Hepatocyte (in vitro differentiated cells): ENCODE measurements at regions not wholly inside any gene's neighbourhood (a gene's known extent, or its start where the extent isn't known, plus 50 kb on each side); places are given as distances from the start of the nearest gene placed in this dataset.

ENCODE experiments used
- EZH2 ChIP-seq: fragments of 200-600 bp; sonication (generic); IDR thresholded peaks from 2 replicates; pipeline ENCODE4 v1.6.1; 2016; ENCODE audit warnings: antibody characterized with exemption, mild to moderate bottlenecking, borderline replicate concordance
- EZH2phosphoT487 ChIP-seq: fragments of 200-600 bp; sonication (generic); IDR thresholded peaks from one replicate; pipeline ENCODE4 v1.6.1; 2018; ENCODE audit warnings: antibody characterized with exemption, mild to moderate bottlenecking, low read depth, moderate library complexity; ENCODE audit not compliant: unreplicated experiment, severe bottlenecking
- TF ChIP-seq, protein P1 (sequence below): fragments of 200-600 bp; sonication (generic); IDR thresholded peaks from 2 replicates; pipeline ENCODE4 v1.5.1; 2016; ENCODE audit warnings: antibody characterized with exemption, mild to moderate bottlenecking; ENCODE audit not compliant: poor library complexity

DNA sequence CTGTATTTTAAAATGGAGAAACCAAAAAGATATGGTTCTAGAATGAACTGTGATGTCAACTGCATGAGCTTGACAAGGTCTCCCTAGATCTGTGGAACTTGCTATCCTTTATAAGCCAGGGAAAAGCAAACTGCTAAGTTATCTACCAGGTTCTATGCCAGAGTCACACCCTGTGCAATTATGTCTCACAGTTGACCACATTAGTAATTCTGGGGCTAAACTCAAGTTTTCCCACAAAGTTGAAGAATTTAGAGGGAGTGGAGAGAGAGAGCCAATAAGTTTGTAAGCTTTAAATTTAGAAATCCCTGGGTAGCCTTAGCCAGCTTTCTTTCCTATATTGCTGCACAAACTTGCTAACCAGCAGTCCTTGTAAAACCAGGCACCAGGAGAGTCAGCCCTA, 407.0 kb upstream of the SASH1 start:
- TF ChIP-seq EZH2phosphoT487 (no peak), EZH2 (no peak)
- TF ChIP-seq, protein P1, sequence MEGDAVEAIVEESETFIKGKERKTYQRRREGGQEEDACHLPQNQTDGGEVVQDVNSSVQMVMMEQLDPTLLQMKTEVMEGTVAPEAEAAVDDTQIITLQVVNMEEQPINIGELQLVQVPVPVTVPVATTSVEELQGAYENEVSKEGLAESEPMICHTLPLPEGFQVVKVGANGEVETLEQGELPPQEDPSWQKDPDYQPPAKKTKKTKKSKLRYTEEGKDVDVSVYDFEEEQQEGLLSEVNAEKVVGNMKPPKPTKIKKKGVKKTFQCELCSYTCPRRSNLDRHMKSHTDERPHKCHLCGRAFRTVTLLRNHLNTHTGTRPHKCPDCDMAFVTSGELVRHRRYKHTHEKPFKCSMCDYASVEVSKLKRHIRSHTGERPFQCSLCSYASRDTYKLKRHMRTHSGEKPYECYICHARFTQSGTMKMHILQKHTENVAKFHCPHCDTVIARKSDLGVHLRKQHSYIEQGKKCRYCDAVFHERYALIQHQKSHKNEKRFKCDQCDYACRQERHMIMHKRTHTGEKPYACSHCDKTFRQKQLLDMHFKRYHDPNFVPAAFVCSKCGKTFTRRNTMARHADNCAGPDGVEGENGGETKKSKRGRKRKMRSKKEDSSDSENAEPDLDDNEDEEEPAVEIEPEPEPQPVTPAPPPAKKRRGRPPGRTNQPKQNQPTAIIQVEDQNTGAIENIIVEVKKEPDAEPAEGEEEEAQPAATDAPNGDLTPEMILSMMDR = no peak
